ENCODE measurements at regions not wholly inside any gene's neighbourhood (a gene's known extent, or its start where the extent isn't known, plus 50 kb on each side); places are given as distances from the start of the nearest gene placed in this dataset.

DNA sequence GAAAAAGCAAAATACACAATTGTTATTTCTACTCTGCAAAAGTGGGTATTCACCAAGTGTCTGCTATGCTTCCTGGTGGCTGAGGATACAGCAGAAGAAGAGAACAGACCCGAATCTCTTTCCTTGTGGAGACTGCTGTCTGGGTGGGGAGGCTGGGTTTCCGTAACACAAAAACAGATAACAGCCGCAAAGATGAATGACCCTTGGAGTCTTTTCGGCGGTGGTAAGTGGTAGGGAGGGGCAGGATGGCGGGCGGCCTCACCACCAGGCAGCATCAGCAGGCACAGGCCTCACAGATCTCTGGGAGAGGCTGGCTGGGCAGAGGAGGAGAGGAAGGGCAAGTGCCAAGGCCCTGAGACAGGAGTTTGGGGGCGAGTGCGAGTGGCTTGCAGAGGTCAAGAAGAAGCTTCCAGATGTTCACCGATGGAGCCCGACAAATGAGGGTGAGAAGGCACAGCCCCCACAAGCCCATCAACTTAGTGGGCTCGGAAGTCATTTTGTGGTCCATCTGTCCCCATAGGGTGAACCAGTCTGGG lies 164.2 kb downstream of the RHOU start:
- no peak for DNase-seq

DNA sequence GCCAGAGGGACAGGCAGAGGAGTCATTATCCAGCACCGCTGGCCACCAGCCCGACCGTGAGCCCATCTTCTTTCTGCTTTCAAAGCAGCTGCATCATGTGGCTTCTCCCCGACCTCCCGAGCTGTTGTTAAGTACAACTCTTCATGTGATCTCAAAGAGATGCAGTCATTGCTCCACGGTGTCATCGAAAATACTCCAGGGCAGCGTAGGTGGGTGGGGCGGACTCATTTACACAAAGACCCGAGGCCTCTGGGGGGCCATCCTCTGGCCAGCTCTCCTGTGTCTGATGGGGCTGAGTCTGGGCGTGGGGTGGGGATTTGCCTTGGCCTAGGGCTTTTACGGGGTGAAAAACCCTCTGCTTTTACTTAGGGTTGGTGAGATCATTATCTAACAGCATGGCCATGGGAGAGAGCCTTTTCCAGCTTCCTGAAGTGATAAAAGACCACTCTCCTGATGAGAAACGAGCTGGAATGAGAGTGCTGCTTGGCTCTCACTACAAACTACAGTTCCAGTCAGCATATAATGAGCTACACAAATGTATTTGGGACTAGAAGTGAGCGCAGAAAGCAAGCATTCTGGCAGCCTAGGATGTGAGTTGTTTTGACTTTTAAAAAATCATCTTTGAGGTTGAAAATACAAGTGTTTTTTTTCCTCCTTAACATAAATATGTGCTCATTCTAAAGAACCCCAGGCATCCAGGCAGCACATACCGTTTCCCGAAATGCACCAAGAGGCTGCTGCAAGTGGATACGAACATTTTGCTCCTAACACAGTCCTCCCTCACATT lies 165.0 kb downstream of the RHOU start:
- DNase-seq: no peak

DNA sequence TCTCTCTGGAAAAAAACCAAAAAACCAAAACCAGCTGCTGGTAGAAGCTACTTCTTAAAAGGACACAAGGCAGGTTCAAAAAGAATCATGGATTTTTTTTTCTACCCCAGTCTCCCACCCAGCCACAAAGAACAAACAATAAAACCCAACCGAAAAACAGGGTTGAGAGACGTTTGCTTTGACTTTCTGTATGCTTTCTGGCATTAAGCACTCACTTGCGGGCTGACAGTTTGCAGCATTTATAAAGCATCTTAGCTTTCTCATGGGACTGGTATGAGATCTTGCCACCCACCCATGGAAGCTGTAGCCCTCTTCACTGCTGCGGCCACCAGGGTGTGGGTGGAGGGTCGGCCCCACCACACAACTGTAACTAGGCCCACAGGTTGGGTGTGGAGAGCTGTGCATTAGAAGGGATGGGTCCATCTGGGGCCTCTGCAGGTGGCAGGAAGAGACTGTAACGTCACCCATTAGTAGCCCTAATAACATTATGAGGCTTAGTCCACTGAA lies 165.7 kb downstream of the RHOU start:
- no peak for DNase-seq

DNA sequence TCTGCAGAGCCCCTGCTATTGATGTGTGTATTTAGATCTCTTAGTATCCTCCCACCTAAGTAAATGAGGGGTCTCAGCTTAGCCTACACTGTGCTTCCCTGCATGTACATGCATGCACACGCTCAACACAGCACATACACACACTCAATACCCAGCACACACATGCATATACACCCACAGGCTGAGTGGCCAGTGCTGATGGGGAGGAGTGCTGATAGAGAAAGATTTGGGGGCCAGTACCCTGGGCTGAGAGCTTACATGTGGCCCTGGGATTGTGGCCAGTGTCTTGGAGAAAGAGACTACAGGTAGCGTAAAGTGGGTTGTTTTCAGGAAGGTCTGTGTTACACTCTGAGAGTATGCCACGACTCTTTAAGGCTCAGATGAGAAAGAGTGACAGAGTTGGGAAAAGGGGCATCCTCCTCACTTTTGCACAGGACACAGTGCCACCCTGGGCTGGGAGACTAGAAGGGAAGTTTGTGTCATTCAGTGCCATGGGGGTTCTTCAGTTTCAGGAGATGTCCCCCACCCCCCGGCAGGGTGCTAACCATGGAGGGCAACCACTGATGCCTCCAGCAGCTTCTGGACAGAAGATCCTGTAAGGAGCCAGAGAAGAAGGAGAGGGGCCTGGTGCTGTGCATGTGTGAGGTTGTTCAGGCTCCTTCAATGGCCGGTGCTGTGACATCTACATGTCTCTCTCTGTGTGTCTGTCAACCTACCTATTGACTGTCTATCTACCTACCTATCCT lies 166.8 kb downstream of the RHOU start:
- DNase-seq: no peak

DNA sequence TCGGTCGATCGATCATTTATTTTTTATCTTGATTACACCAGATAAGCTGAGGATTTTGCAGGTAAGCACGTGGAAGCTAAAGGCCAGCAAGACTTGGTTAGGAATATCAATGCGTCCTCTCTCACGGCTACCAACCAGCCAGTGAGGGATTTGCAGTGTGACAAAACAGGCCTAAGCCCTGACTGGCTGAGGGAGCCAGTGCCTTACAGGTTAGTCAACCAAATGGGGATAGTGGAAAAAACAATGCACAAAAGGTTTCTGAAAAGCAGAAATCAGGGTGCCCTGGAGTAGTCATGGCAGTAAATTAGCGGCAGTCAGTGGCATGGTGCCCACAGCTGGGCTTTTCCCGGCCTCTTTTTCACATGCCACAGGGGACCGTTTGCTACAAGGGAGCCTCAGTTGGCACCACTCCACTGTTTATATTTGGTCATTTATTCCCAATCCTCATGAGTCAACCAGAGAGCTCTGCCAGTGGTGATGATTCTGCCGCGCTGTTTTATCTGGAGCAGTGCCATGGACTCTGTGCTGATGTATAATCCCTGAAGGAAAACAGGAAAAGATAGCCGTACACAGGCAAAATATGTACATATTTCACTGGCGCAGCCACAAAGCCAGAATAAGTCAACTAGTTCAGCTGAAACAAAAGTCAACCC lies 167.6 kb downstream of the RHOU start:
- no peak for DNase-seq

DNA sequence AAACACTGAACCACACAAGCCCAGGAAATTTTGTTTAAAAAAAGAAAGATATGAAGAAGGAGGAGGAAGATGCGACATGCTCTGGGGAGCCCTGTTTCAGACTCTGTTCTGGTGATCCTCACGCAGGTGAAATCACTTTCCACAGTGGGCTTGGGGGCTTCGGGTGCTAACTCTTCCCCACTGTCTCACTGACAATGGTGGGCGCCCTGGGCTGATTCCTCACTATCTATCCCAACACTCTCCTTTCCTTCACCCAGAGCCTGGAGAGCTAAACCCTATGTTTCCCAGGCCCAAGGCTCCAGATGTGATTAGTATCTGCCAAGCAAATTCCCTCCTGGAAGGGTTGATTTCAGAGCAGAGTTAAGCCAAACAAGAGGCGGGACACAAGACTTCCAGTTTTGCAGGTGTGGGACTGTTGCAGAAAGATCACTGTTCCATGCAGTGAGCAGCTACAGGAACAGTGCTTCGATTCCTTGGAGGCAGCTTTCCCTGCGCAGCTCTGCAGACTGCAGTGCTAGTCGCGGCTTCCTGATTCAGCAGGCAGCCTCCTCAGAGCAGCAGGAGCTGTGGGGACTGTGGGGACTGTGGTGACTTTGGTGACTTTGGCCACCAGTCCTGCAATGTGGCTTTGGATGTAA lies 168.3 kb downstream of the RHOU start:
- DNase-seq: no peak

DNA sequence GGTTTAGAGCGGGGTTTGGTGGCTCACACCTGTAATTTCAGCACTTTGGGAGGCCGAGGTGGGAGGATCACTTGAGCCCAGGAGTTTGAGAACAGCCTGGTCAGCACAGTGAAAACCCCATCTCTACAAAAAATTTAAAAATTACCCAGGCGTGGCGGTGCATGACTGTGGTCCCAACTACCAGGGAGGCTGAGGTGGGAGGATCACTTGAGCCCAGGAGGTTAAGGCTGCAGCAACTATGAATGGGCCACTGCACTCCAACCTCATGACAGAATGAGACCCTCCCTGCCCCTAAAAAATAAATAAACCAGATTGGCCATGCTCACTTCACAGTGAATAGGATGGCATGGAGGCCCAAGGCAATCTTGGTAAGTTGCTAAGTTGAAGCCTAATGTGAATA lies 168.9 kb downstream of the RHOU start:
- DNase-seq: no peak

DNA sequence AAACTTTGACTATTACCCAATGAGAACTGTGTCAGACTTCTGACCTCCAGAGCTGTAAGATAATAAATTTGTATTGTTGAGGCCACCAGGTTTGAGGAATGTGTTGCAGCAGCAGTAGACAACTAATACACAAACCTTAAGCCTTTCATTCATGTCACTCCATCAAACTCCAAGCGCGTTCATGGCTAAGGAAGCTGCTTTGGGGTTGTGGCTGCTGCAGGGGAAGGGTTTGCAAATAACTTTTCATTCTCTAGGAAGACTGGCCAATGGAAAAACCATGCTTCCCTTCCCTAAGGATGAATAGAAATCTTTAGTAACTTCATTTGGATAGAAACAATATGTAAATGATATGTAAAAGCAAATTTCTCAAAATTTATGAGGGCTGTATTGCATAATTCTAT lies 170.4 kb downstream of the RHOU start:
- DNase-seq: no peak

DNA sequence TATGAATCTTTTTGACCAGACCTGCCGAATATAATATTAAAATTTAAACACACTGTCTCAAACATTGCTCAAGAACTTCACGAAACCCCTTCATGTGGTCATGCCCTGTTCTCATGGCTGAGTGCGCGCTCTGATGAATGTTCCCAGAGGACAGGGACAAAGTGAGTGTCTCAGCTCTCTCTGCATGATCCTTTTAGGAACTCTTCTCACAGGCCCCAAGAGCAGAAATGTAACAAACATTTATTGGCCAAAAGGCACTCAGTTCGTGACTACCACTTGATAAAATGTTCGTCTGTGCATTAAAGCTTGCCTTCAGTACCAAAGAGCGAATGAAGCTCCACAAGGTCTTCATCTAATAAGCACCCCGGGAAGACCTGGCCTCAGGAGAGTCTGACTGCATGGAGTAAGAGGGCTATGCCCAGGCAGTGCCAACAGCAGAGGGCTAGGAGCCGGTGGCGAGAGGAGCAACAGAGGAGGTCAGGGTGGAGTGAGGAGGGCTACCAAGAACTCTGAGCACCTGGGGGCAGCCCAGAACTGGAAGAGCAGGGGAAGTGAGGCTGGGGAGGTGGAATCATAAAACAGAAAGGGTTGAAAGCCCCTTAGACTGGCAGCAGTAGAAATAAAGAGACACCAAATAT lies 171.1 kb downstream of the RHOU start:
- DNase-seq: no peak

DNA sequence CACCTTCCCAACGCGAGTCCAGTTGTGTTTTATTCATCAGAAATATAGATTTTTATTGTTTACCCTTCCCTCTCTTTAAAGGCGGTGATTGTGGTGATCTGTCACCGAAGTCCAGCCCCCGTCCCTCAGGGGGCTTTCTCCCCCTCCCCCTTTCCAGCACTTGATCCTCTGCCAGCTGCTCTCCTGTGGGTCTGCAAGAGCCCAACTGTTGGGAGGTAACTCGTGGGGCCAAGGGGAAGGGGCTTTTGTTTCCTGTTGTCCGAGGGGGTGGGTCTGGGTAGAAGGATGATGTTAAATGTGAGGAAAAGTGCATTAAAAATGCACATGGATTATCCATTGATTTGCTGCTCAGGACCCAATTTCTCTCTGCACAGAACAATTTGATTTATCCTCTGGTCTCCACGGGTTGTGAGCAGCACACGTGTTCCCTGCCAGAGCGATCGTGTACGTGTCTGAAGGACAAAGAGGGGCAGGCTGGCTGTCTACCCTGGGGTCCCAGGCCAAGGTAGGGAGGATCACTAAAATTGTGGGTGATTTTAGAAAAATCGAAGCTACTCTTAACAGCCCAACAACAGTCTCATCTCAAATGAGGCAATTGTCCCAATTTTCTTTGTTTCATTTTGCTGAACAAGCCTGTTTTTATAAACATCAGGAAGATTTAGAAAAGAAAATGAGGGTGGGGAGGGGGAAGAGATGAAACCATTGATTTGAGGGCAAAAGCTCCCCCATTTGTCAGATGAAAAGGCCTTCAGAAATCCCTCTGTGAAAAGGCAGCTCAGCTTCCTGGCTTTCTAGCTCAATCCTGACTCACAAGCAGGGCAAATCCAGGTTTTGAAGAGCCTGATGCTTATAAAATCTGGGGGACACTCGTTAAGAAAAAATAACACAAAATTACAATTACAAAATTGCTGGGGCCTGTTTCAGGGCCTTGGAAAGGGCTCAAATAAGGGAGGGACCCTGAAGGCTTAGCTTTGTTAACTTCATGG lies 176.2 kb downstream of the RHOU start:
- no peak for DNase-seq

DNA sequence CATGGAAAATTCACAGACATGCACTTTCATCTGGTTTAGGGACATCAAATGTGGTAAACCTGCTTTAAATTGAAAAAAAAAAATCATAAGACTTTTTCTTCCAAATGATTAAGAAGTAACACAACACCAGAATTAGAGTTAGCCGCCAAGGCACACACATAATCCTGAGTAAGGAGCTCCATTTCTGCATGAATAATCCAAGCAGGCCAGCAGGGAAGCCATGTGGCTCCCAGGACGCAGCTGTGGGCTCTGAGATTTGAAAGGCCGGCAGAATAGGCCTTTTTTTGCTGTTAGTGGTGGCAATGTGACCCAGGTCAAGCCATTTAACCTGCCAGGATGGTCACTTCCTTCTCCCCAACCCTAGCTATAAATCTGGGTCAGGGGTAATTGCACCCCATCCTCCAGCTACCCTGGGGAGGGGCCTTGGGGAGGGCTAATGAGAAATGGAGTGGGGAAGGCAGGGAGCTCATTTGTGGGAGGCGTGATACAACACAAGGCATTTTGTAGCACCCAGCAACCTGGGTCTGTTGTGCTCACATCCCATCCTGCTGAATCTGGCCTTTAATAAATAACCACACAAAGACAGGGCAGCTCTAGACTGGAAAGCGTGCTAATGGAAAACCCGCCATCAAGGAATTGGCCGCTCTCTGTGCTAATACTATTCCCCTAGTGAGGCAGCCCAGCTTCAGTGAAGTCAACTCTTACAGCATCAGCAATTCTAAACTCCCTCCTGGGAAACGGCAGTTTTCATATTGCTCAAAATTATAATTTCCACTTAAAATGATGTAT lies 178.5 kb downstream of the RHOU start:
- no peak for DNase-seq

DNA sequence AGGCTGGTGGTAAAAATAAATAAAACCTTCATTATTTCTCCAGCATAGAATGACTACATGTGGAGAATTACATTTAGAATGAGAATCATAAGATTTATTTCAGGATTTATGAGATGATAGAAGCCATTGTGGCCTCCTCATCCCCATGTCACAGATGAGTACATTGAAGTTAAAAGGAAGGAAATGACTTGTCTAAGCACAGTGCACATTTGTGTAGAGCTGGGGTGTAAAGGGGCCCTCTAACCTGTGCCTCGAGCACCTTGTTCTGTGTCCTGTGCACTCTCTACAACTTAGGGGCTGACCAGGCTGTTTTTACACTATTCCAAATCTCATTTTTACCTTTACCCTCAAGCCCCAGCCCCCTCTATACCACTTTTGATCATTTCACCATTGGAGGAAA lies 179.4 kb downstream of the RHOU start:
- DNase-seq: no peak

DNA sequence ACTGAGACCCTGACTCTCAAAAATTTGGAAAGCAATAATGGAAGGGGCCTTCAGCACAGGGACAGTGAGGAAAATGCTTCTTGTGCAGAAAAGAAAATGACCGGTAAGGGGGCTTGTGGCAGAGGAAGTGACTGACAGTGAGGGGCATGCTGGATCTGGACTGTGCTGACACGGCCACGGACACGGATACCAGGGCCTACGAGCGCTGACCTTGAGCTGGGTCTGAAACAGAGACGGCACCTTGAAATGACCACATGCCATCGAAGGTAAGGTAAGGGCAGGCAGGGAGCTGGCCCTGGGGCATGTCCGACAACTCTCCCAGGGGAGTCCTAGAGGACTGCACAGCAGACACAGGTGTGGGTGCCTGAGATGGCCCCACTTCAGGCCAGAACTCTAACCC lies 182.1 kb downstream of the RHOU start:
- no peak for DNase-seq

DNA sequence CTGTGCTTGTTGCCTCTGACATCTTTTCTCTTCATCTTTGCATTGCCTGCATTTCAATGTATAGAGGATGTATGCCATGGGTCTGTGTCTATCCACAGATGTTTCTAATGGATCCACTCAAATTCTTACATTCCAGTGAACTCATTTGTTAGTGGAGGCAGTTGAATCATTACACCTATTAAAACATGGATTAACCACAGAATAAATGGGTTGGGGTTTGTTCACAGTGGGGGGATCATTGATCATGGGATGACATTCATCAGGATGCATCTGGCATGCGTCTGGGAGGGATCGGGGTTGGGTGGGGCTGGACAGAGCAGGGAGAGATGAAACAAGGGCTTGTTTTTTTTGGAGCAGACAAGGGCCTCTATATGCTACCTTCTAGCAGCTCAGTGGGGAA lies 182.5 kb downstream of the RHOU start:
- no peak for DNase-seq

DNA sequence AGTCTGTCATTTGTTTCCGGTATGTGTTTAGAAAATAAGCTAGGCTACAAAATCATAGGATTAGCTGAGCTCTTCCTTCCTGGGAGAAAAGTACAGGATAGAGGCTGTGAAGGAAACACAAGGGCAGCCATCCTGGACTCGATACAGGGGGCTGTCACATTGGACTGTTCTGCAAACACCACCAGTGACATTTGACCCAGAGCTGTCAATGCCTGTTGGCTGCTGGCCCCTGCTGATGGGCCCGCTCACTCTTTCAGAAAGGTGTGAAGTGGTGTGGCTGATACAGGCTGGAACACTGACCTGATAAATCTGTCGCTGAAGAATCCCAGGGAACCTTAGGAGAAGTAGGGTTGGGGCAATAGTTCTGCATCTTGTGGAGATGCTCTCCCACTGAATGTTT lies 183.1 kb downstream of the RHOU start:
- DNase-seq: no peak

DNA sequence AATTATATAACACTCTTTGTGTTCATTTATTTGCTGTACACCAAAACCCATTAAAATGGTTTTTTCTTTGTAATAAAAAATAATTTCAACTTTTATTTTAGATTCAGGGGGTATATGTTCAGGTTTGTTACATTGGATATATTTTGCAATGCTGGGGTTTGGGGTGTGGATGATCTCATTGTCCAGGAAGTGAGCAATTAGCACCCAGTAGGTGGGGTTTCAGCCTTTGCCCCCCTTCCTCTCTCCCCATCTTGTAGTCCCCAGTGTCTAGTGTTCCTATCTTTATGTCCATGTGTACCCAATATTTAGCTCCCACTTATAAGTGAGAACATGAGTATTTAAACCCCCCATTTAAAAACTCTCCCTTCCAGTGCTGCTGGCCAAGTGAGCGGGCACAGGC lies 184.6 kb downstream of the RHOU start:
- no peak for DNase-seq

DNA sequence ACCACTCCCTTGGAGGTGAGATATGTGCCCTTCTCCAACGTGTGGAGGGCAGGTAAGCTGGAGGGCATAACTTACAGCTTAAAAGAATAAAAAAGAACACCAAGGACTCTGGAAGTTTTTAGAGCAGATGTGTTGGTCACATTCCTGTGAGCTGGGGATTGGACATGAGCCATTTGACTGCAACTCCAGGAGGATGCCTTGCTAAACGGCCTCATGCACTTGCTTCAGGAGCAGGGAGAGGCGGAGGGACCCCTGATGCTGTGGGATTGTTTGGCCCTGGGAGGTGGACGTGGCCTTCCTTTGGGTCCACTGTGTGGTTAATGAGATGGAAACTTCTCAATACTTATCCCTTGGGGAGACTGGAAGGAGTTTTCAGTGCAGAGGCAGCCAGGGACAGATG lies 185.6 kb downstream of the RHOU start:
- DNase-seq: no peak

DNA sequence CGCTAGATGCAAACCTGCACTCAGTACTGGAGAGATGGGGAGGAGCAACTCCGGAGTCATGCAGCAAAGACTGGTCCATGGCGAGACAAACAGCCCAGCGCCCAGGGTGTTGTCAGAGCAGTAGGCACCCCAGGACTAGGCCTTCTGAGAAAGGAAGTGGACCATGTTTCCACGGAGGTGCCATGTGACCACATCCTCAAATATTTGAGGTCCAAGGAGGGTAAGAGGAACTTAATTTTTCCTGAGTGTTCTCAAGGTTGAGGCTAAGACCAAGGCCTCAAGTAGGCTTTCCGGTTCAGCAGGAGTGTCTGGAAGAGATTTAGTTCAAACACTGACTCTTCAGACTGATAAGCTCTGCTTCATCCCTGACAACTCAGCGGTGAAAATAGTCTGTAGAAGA lies 186.2 kb downstream of the RHOU start:
- peak; percentile 10 to 53 for DNase-seq

DNA sequence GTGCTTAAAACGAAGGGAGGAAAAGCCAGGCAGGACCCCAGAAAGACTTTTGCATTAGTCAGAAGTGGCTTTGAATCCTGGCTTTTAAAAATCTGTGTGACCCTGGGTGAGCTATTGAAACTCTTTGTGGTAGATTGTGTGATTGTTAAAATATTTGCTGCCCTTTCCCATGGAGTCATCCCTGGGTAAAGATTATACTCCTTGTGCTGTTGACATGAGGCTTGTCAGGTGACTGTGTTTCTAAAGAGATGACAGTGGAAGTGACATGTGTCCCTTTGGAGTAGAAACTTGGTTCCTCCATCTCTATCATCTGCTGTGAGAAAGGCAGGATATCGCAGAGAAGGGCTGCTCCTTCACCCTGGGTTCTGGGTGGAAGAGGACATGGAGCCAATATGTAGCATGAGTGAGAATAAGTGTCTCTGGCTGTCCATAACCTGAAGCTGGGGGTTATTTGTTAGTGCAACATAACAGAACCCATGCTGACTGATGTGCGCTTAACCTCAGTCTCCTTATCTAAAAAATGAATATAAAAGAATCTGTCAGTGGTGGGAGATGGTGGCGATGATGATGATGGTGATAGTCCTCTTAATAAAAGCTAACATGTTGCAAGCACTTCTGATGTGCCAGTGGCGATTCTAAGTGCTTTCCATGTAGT lies 187.6 kb downstream of the RHOU start:
- DNase-seq: no peak
